NK-92 treated with Interleukin-12 subunit alpha and Interleukin-12 subunit beta, amount 100 ng/mL, for 24 hours (cell line): ENCODE measurements at regions not wholly inside any gene's neighbourhood (a gene's known extent, or its start where the extent isn't known, plus 50 kb on each side); places are given as distances from the start of the nearest gene placed in this dataset.
"Not testable (repeated sequence)": the region's sequence is repeated elsewhere in the genome, so short reads cannot be mapped to it uniquely, and the experiment has no call there.

Source experiments
- DNase-seq: peaks from one replicate; lab custom pipeline; 2025; lab: John Stamatoyannopoulos, UW

GRCh38 chr16:72596373-72596772 lies 424.4 kb upstream of the PMFBP1 start:
- DNase-seq: no peak

- no peak for DNase-seq
These were observed 418.4 kb upstream of the PMFBP1 start for GRCh38 chr16:72590151-72590937.

- DNase-seq: no peak
These were observed 416.6 kb upstream of the PMFBP1 start for GRCh38 chr16:72588551-72588950.

GRCh38 chr16:72578061-72578460 lies 406.1 kb upstream of the PMFBP1 start:
- DNase-seq: not testable (repeated sequence)

- DNase-seq: no peak
These were observed 404.2 kb upstream of the PMFBP1 start for GRCh38 chr16:72576189-72576588.

- peak; percentile 41 for DNase-seq
These were observed 397.7 kb upstream of the PMFBP1 start for GRCh38 chr16:72569677-72570076.

- DNase-seq: no peak
These were observed 396.5 kb upstream of the PMFBP1 start for GRCh38 chr16:72568502-72568901.

GRCh38 chr16:72566174-72566573 lies 394.2 kb upstream of the PMFBP1 start:
- DNase-seq: no peak

- DNase-seq: no peak
These were observed 393.2 kb upstream of the PMFBP1 start for GRCh38 chr16:72565106-72565505.

- DNase-seq: no peak
These were observed 388.7 kb upstream of the PMFBP1 start for GRCh38 chr16:72560617-72561016.

GRCh38 chr16:72558501-72558900 lies 386.5 kb upstream of the PMFBP1 start:
- no peak for DNase-seq

GRCh38 chr16:72554935-72555334 lies 383.0 kb upstream of the PMFBP1 start:
- DNase-seq: no peak

- DNase-seq: no peak
These were observed 380.7 kb upstream of the PMFBP1 start for GRCh38 chr16:72552654-72553053.

GRCh38 chr16:72551649-72552048 lies 379.7 kb upstream of the PMFBP1 start:
- DNase-seq: no peak

- no peak for DNase-seq
These were observed 377.9 kb upstream of the PMFBP1 start for GRCh38 chr16:72549878-72550277.

- DNase-seq: no peak
These were observed 370.1 kb upstream of the PMFBP1 start for GRCh38 chr16:72542102-72542501.

GRCh38 chr16:72537664-72538063 lies 365.7 kb upstream of the PMFBP1 start:
- DNase-seq: no peak

- DNase-seq: no peak
These were observed 364.9 kb upstream of the PMFBP1 start for GRCh38 chr16:72536723-72537435.

GRCh38 chr16:72532906-72533410 lies 361.0 kb upstream of the PMFBP1 start:
- DNase-seq: no peak

GRCh38 chr16:72530434-72530833 lies 358.5 kb upstream of the PMFBP1 start:
- no peak for DNase-seq

- no peak for DNase-seq
These were observed 351.1 kb upstream of the PMFBP1 start for GRCh38 chr16:72523087-72523486.

- no peak for DNase-seq
These were observed 345.2 kb upstream of the PMFBP1 start for GRCh38 chr16:72517154-72517553.

GRCh38 chr16:72511171-72511570 lies 339.2 kb upstream of the PMFBP1 start:
- no peak for DNase-seq
